Fibroblast of lung (primary cell): ENCODE measurements at regions not wholly inside any gene's neighbourhood (a gene's known extent, or its start where the extent isn't known, plus 50 kb on each side); places are given as distances from the start of the nearest gene placed in this dataset.

Experiments
- EZH2 ChIP-seq: IDR thresholded peaks from 2 replicates; pipeline ENCODE4 v1.5.1; 2012; ENCODE audit warnings: low read length, control low read depth, mild to moderate bottlenecking; ENCODE audit errors: missing control alignments
- TF ChIP-seq, protein P1 (sequence below), 2 donors: IDR thresholded peaks in 1 of 2; conservative IDR thresholded peaks in 1 of 2; 1 replicate in 1 of 2; 2 replicates in 1 of 2; pipeline ENCODE4 v1.5.1; 2011 to 2012; ENCODE audit warnings: low read length in 2 of 2, control low read depth in 1 of 2, inconsistent platforms in 1 of 2, low read depth in 1 of 2, mild to moderate bottlenecking in 1 of 2

- TF ChIP-seq, protein P1, sequence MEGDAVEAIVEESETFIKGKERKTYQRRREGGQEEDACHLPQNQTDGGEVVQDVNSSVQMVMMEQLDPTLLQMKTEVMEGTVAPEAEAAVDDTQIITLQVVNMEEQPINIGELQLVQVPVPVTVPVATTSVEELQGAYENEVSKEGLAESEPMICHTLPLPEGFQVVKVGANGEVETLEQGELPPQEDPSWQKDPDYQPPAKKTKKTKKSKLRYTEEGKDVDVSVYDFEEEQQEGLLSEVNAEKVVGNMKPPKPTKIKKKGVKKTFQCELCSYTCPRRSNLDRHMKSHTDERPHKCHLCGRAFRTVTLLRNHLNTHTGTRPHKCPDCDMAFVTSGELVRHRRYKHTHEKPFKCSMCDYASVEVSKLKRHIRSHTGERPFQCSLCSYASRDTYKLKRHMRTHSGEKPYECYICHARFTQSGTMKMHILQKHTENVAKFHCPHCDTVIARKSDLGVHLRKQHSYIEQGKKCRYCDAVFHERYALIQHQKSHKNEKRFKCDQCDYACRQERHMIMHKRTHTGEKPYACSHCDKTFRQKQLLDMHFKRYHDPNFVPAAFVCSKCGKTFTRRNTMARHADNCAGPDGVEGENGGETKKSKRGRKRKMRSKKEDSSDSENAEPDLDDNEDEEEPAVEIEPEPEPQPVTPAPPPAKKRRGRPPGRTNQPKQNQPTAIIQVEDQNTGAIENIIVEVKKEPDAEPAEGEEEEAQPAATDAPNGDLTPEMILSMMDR (conservative IDR thresholded peaks at IDR 0.05 in 1 of 2, IDR thresholded peaks at IDR 0.05 in 1 of 2; ENCODE audit: low read depth in 1 of 2, low read length in 2 of 2), result no peak
- TF ChIP-seq EZH2, result no peak
These were observed 92.3 kb upstream of the MAD2L1 start for GRCh38 chr4:120158841-120159463.
